ENCODE measurements at regions not wholly inside any gene's neighbourhood (a gene's known extent, or its start where the extent isn't known, plus 50 kb on each side); places are given as distances from the start of the nearest gene placed in this dataset.

GRCh38 chr12:17802657-17803641, 287.0 kb downstream of the RERGL start:
- no peak for DNase-seq

- no peak for DNase-seq
These were observed 296.1 kb downstream of the RERGL start for GRCh38 chr12:17793854-17794253.

- no peak for DNase-seq
These were observed 311.8 kb downstream of the RERGL start for GRCh38 chr12:17778242-17778641.

- DNase-seq, result no peak
These were observed 326.6 kb downstream of the RERGL start for GRCh38 chr12:17763366-17763765.

GRCh38 chr12:17759982-17760381, 330.0 kb downstream of the RERGL start:
- DNase-seq, result no peak
